ENCODE measurements at regions not wholly inside any gene's neighbourhood (a gene's known extent, or its start where the extent isn't known, plus 50 kb on each side); places are given as distances from the start of the nearest gene placed in this dataset.

- TF ChIP-seq CTCF (conservative IDR thresholded peaks at IDR 0.05; ENCODE audit: low read depth in 2 of 2) (no peak), ZNF331 (CRISPR knock-in tag; IDR thresholded peaks at IDR 0.05; ENCODE audit: low read depth) (no peak), JUNB (IDR thresholded peaks at IDR 0.05; ENCODE audit: unreplicated experiment) (no peak), NANOG (IDR thresholded peaks at IDR 0.05; ENCODE audit: borderline replicate concordance) (no peak), POLR2AphosphoS5 (IDR thresholded peaks at IDR 0.05; ENCODE audit: low read depth) (no peak), ZNF114 (CRISPR knock-in tag; IDR thresholded peaks at IDR 0.05) (no peak), REST (IDR thresholded peaks at IDR 0.05; ENCODE audit: unreplicated experiment) (no peak)
These were observed 117.4 kb downstream of the MTPAP start (continued) for GRCh38 chr10:30231709-30232108.

- Mint-ChIP-seq H3K9me3 (no peaks in the 10 kb centered on the region), H3K27me3 (ENCODE audit: insufficient read depth, low read depth, poor library complexity) (peaks cover 13% of the 10 kb centered on the region), H3K4me3 (no peak overlapping the region), H3K36me3 (ENCODE audit: low read depth) (no peaks in the 10 kb centered on the region), H3K27ac (no peak overlapping the region), H3K4me1 (peaks cover 3% of the 10 kb centered on the region; the same call in 2 of the 3 replicates)
- Histone ChIP-seq H3K27me3 (ENCODE audit: insufficient read depth) (no peaks in the 10 kb centered on the region), H3K9me2 (ENCODE audit: insufficient read depth) (0 out of 2 replicates have a peak, but pooled peaks cover 2% of the 10 kb centered on the region), H3K4me3 (no peak overlapping the region), H3F3A (replicated peaks; ENCODE audit: low read depth) (no peaks in the 10 kb centered on the region), H3K4me2 (no peak overlapping the region), H3K27ac (ENCODE audit: low read depth) (no peak overlapping the region), H4K20me1 (replicated peaks; ENCODE audit: insufficient read depth) (no peaks in the 10 kb centered on the region), H3K4me1 (ENCODE audit: insufficient read depth) (no peaks in the 10 kb centered on the region), H2AFZ (peak overlapping the region; percentile 32; the same call in 1 of the 2 replicates), H3K79me2 (replicated peaks; ENCODE audit: insufficient read depth) (no peaks in the 10 kb centered on the region), H3K36me3 (ENCODE audit: insufficient read depth) (no peaks in the 10 kb centered on the region)
- ATAC-seq, result no peak
- no peak for DNase-seq (ENCODE audit: low spot score)
- no peak for TF ChIP-seq ZNF331 (CRISPR knock-in tag; IDR thresholded peaks at IDR 0.05; ENCODE audit: low read depth)
- no peak for TF ChIP-seq EZH2 (IDR thresholded peaks at IDR 0.05; ENCODE audit: low read depth, unreplicated experiment)
- TF ChIP-seq JUNB (IDR thresholded peaks at IDR 0.05; ENCODE audit: unreplicated experiment), result no peak
- no peak for TF ChIP-seq CREB1 (CRISPR knock-in tag; IDR thresholded peaks at IDR 0.05; ENCODE audit: low read depth)
- TF ChIP-seq STAT1 (IDR thresholded peaks at IDR 0.05; ENCODE audit: unreplicated experiment), result no peak
- TF ChIP-seq CTCF (conservative IDR thresholded peaks at IDR 0.05; ENCODE audit: low read depth in 2 of 2), result no peak
- TF ChIP-seq ETS1 (IDR thresholded peaks at IDR 0.05), result no peak
- no peak for TF ChIP-seq EZH2phosphoT487 (IDR thresholded peaks at IDR 0.05; ENCODE audit: unreplicated experiment)
These were observed 117.9 kb downstream of the MTPAP start for GRCh38 chr10:30231071-30231652.

Data from GM23338 (cell line).